ENCODE measurements at regions not wholly inside any gene's neighbourhood (a gene's known extent, or its start where the extent isn't known, plus 50 kb on each side); places are given as distances from the start of the nearest gene placed in this dataset.

GRCh38 chr17:77434136-77435114 lies 293.7 kb downstream of the SEC14L1 start:
- TF ChIP-seq CTCF (IDR thresholded peaks at IDR 0.05), result no peak
- no peak for TF ChIP-seq POLR2A (IDR thresholded peaks at IDR 0.05)
